DND-41 (cell line): ENCODE measurements at regions not wholly inside any gene's neighbourhood (a gene's known extent, or its start where the extent isn't known, plus 50 kb on each side); places are given as distances from the start of the nearest gene placed in this dataset.

ENCODE experiments used
- ATAC-seq: fragments of 200-7000 bp; cut with Tn5 transposase; 3 replicates; pipeline ENCODE4 v1.9.1; 2021; ENCODE audit warnings: low read depth; ENCODE audit not compliant: insufficient read depth
- DNase-seq: peaks from one replicate; pipeline ENCODE4 v3.0.0-alpha.2; 2020
- H2AFZ ChIP-seq: 2 replicates; pipeline ENCODE4 v1.6.0; 2012; ENCODE audit warnings: low read depth, low read length
- H3K27ac ChIP-seq: 2 replicates; pipeline ENCODE4 v1.5.1; 2012; ENCODE audit warnings: low read length, inconsistent platforms
- H3K27me3 ChIP-seq: fragments of 200-600 bp; sonication (generic); 2 replicates; pipeline ENCODE4 v1.6.0; 2012; ENCODE audit warnings: low read length, mild to moderate bottlenecking, inconsistent platforms; ENCODE audit not compliant: insufficient read depth, poor library complexity
- H3K36me3 ChIP-seq: 2 replicates; pipeline ENCODE4 v1.5.1; 2012; ENCODE audit warnings: low read length, inconsistent platforms; ENCODE audit not compliant: insufficient read depth
- H3K4me1 ChIP-seq: 2 replicates; pipeline ENCODE4 v1.5.1; 2012; ENCODE audit warnings: mild to moderate bottlenecking, low read length; ENCODE audit not compliant: insufficient read depth
- H3K4me2 ChIP-seq: 2 replicates; pipeline ENCODE4 v1.6.0; 2012; ENCODE audit warnings: mild to moderate bottlenecking, moderate library complexity, low read length, inconsistent platforms; ENCODE audit not compliant: insufficient read depth
- H3K4me3 ChIP-seq, 2 experiments: fragments of 200-600 bp in 1 of 2; shearing (Covaris generic) in 1 of 2; 2 replicates each; pipeline ENCODE4 v1.5.1; 2012 to 2016; ENCODE audit warnings: inconsistent platforms in 2 of 2, low read length in 2 of 2, mild to moderate bottlenecking in 2 of 2, low read depth in 1 of 2, moderate library complexity in 1 of 2
- H3K79me2 ChIP-seq: 2 replicates; pipeline ENCODE4 v1.6.0; 2012; ENCODE audit warnings: low read length, inconsistent platforms; ENCODE audit not compliant: insufficient read depth
- H3K9ac ChIP-seq: 2 replicates; pipeline ENCODE4 v1.6.0; 2012; ENCODE audit warnings: low read depth, mild to moderate bottlenecking, inconsistent platforms, low read length, moderate library complexity
- H3K9me3 ChIP-seq: 2 replicates; pipeline ENCODE4 v1.5.1; 2012; ENCODE audit warnings: low read length, moderate library complexity, mild to moderate bottlenecking, inconsistent platforms; ENCODE audit not compliant: insufficient read depth, severe bottlenecking
- H4K20me1 ChIP-seq: 2 replicates; pipeline ENCODE4 v1.6.0; 2012; ENCODE audit warnings: low read length; ENCODE audit not compliant: insufficient read depth
- CTCF ChIP-seq: IDR thresholded peaks from 2 replicates; pipeline ENCODE4 v1.5.1; 2012; ENCODE audit warnings: borderline replicate concordance, low read length, moderate library complexity, mild to moderate bottlenecking; ENCODE audit not compliant: poor library complexity, severe bottlenecking; ENCODE audit errors: extremely low read depth
- EZH2 ChIP-seq: IDR thresholded peaks from 3 replicates; pipeline ENCODE4 v1.6.1; 2012; ENCODE audit warnings: borderline replicate concordance, low read depth, mild to moderate bottlenecking, moderate library complexity, low read length, inconsistent platforms; ENCODE audit not compliant: severe bottlenecking

DNA sequence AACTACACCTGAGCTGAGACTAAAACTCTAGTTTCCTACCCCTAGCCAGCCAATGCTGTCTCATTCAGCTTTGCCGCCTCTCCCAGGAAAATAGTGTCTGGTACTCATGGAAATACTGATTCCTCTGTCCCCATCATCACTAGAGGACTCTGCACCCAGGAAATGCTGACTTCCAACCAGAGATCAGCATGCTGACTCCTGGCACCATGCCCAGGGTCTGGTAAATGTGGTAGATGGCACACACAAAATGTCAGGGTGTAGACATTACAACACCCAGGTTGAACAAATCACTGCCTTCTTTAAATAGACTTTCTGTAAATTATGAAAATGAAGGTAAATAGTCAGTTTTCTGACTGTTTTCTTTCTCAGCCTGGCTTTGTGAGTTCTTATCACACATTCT lies 307.3 kb upstream of the CHAC2 start:
- H4K20me1 ChIP-seq, result no peaks in the 10 kb centered on the region
- DNase-seq, result peak; percentile 9
- H3K4me1 ChIP-seq, result no peaks in the 10 kb centered on the region

DNA sequence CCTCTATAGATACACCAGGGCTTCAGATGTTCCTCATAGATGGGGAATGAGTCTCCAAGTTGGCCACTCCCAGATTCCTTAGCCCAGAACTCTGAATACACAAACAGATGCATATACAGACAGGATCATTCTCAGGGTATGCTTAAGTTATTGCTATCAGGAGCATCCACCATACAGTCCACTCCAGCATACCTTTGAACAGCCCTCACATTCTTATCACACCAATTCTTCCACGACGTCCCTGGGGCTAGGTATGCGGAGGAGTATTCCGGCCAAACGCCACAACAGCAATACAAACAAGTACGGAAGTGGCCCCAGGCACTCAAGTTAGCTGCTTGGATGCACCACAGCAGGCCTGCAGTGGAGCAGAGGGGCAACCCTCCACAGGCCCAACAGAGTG lies 312.5 kb upstream of the CHAC2 start:
- no peak for TF ChIP-seq EZH2
- TF ChIP-seq CTCF, result no peak
- no peak overlapping the region for H3K9ac ChIP-seq
- H3K27ac ChIP-seq, result no peak overlapping the region
- no peaks in the 10 kb centered on the region for H4K20me1 ChIP-seq
- no peaks in the 10 kb centered on the region for H3K9me3 ChIP-seq
- no peak for ATAC-seq
- H3K4me2 ChIP-seq, result no peak overlapping the region
- H3K36me3 ChIP-seq, result no peaks in the 10 kb centered on the region
- H3K4me1 ChIP-seq, result no peaks in the 10 kb centered on the region
- no peaks in the 10 kb centered on the region for H3K79me2 ChIP-seq
- no peak overlapping the region for H2AFZ ChIP-seq
- no peaks in the 10 kb centered on the region for H3K27me3 ChIP-seq
- DNase-seq, result no peak
- no peak overlapping the region for H3K4me3 ChIP-seq

More for the DNA sequence above, 307.3 kb upstream of the CHAC2 start:
- Histone ChIP-seq H3K36me3 (no peaks in the 10 kb centered on the region), H2AFZ (no peak overlapping the region), H3K4me3 (no peak overlapping the region), H3K27me3 (peaks cover 4% of the 10 kb centered on the region), H3K4me2 (no peak overlapping the region), H3K9ac (no peak overlapping the region), H3K79me2 (no peaks in the 10 kb centered on the region), H3K27ac (no peak overlapping the region), H3K9me3 (no peaks in the 10 kb centered on the region)
- ATAC-seq, result no peak
- TF ChIP-seq CTCF, result no peak
- TF ChIP-seq EZH2, result no peak

- Histone ChIP-seq H2AFZ (no peak overlapping the region), H3K36me3 (no peaks in the 10 kb centered on the region), H3K9ac (no peak overlapping the region), H3K79me2 (no peaks in the 10 kb centered on the region), H3K4me2 (no peak overlapping the region), H4K20me1 (no peaks in the 10 kb centered on the region), H3K4me3 (no peak overlapping the region), H3K9me3 (no peaks in the 10 kb centered on the region), H3K27ac (no peak overlapping the region), H3K27me3 (no peaks in the 10 kb centered on the region), H3K4me1 (no peaks in the 10 kb centered on the region)
- DNase-seq (no peak), ATAC-seq (no peak)
- TF ChIP-seq EZH2 (no peak), CTCF (no peak)
Observed at GRCh38 chr2:53452957-53453748, 314.5 kb upstream of the CHAC2 start.
